ENCODE measurements at regions not wholly inside any gene's neighbourhood (a gene's known extent, or its start where the extent isn't known, plus 50 kb on each side); places are given as distances from the start of the nearest gene placed in this dataset.
"Not testable (repeated sequence)": the region's sequence is repeated elsewhere in the genome, so short reads cannot be mapped to it uniquely, and the experiment has no call there.

- DNase-seq, result no peak
These were observed 1835.5 kb upstream of the LRRTM1 start for GRCh38 chr2:82139979-82140611.

- no peak for DNase-seq
These were observed 1832.9 kb upstream of the LRRTM1 start for GRCh38 chr2:82137441-82137840.

- DNase-seq, result no peak
These were observed 1823.5 kb upstream of the LRRTM1 start for GRCh38 chr2:82128051-82128450.

- DNase-seq, result no peak
These were observed 1820.1 kb upstream of the LRRTM1 start for GRCh38 chr2:82124629-82125028.

- DNase-seq, result no peak
These were observed 1816.1 kb upstream of the LRRTM1 start for GRCh38 chr2:82120654-82121053.

- no peak for DNase-seq
These were observed 1815.6 kb upstream of the LRRTM1 start for GRCh38 chr2:82120115-82120514.

- DNase-seq, result no peak
These were observed 1804.9 kb upstream of the LRRTM1 start for GRCh38 chr2:82109418-82109817.

GRCh38 chr2:82098617-82099016, 1794.1 kb upstream of the LRRTM1 start:
- DNase-seq, result peak in 5 of 56 donors; percentile 0 to 13 (median 4)

GRCh38 chr2:82089518-82089917, 1785.0 kb upstream of the LRRTM1 start:
- no peak for DNase-seq

- DNase-seq, result no peak
These were observed 1780.3 kb upstream of the LRRTM1 start for GRCh38 chr2:82084679-82085392.

- DNase-seq, result no peak
These were observed 1771.3 kb upstream of the LRRTM1 start for GRCh38 chr2:82075875-82076274.

- DNase-seq, result no peak
These were observed 1757.9 kb upstream of the LRRTM1 start for GRCh38 chr2:82062463-82062862.

- DNase-seq, result no peak
These were observed 1751.3 kb upstream of the LRRTM1 start for GRCh38 chr2:82055846-82056245.

GRCh38 chr2:82043867-82044266, 1739.3 kb upstream of the LRRTM1 start:
- no peak for DNase-seq

- no peak for DNase-seq
These were observed 1723.5 kb upstream of the LRRTM1 start for GRCh38 chr2:82027921-82028615.

- no peak for DNase-seq
These were observed 1719.2 kb upstream of the LRRTM1 start for GRCh38 chr2:82023710-82024109.

- DNase-seq, result no peak
These were observed 1709.1 kb upstream of the LRRTM1 start for GRCh38 chr2:82013641-82014040.

GRCh38 chr2:82007071-82007664, 1702.6 kb upstream of the LRRTM1 start:
- no peak for DNase-seq

- DNase-seq, result not testable (repeated sequence)
These were observed 1701.3 kb upstream of the LRRTM1 start for GRCh38 chr2:82005889-82006288.

- no peak for DNase-seq
These were observed 1697.1 kb upstream of the LRRTM1 start for GRCh38 chr2:82001614-82002013.

GRCh38 chr2:82000606-82001005, 1696.1 kb upstream of the LRRTM1 start:
- DNase-seq, result no peak

- DNase-seq, result no peak
These were observed 1691.8 kb upstream of the LRRTM1 start for GRCh38 chr2:81996332-81996731.

All from amygdala (tissue), 56 donors.